ENCODE measurements at regions not wholly inside any gene's neighbourhood (a gene's known extent, or its start where the extent isn't known, plus 50 kb on each side); places are given as distances from the start of the nearest gene placed in this dataset.
A peak's percentile ranks its signal among the peaks of the same experiment; 100 is the strongest.

DNA sequence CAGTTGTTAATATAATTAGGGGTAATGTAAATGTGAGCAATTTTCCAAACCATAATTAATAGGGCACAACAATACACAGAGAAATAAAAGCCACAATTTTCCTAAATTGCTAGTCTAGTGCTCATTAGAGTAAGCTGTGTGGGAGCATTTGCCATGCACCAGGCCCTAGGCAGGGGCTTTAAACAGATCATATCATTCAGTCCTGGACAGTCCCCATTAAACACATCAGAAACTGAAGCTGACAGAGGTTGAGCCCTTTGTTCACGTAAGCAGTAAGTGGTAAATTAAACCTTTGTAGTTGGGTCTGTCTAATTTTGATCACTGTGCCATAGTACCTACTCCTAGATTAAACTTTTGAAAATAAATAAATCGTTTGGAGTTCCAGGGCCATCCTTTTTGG, 931.1 kb downstream of the C6orf118 start:
- H3K36me3 ChIP-seq: no peaks in the 10 kb centered on the region
- no peaks in the 10 kb centered on the region for H3K4me1 ChIP-seq
- no peaks in the 10 kb centered on the region for H3K27me3 ChIP-seq
- TF ChIP-seq, protein P1, sequence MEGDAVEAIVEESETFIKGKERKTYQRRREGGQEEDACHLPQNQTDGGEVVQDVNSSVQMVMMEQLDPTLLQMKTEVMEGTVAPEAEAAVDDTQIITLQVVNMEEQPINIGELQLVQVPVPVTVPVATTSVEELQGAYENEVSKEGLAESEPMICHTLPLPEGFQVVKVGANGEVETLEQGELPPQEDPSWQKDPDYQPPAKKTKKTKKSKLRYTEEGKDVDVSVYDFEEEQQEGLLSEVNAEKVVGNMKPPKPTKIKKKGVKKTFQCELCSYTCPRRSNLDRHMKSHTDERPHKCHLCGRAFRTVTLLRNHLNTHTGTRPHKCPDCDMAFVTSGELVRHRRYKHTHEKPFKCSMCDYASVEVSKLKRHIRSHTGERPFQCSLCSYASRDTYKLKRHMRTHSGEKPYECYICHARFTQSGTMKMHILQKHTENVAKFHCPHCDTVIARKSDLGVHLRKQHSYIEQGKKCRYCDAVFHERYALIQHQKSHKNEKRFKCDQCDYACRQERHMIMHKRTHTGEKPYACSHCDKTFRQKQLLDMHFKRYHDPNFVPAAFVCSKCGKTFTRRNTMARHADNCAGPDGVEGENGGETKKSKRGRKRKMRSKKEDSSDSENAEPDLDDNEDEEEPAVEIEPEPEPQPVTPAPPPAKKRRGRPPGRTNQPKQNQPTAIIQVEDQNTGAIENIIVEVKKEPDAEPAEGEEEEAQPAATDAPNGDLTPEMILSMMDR (IDR thresholded peaks at IDR 0.05; ENCODE audit: low read depth, low read length): no peak
- no peak overlapping the region for H3K4me3 ChIP-seq (ENCODE audit: low read depth, low read length)
- no peaks in the 10 kb centered on the region; the same call in 1 of the 2 replicates for H3K9me3 ChIP-seq
- DNase-seq: peak; percentile 10

DNA sequence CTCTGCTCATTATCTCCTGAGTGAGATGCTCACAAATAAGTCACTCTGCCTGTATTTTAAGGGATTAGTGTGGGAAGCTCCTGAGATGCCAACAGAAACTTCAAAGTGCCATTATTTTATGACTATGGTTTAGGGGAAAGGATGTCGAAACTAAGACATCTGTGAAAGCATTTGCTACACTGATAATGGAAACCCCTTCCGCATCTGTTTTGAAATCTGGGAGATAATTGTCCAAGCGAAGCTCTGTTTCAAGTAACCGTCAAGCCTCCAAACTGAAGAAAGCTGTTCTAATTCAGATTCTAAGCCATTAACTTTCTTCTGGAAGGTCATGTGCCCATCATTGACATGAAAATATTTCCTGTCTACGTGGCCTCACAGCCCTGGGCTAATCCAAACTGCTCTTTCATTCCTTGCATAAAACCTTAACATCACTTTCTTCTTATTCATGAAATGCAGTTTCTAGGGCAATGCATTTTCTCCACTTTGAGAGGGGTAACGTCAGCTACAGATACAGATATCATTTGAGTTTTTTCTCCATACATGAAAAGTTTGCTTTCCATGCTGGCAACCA, 932.0 kb downstream of the C6orf118 start:
- DNase-seq: no peak

DNA sequence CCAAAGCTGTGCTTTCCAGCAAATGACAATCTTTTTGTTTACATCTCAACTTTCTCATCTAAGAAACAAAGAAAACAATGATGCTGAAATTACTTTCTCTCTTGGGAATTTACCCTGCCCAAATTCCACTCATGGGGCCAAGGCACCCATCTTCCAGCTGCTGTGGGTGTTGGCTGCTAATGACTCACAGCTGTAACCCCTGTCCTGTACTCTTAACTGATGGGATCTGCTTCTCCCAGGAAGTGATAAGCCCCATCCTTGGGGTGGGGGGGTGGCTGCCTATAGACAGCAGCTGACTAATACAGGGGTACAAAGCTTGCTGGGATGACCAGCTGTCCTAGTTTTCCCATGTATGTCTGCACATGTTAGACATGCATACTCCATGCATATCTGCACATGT, 938.6 kb downstream of the C6orf118 start:
- Histone ChIP-seq H3K4me3 (ENCODE audit: low read depth, low read length) (no peak overlapping the region), H3K36me3 (no peaks in the 10 kb centered on the region), H3K9me3 (no peaks in the 10 kb centered on the region), H3K27me3 (no peaks in the 10 kb centered on the region), H3K4me1 (no peaks in the 10 kb centered on the region)
- no peak for DNase-seq
- TF ChIP-seq, protein P1 (IDR thresholded peaks at IDR 0.05; ENCODE audit: low read depth, low read length): no peak

More for the DNA sequence above, 932.0 kb downstream of the C6orf118 start:
- H3K27me3 ChIP-seq: no peaks in the 10 kb centered on the region
- H3K36me3 ChIP-seq: no peaks in the 10 kb centered on the region
- no peaks in the 10 kb centered on the region; the same call in 1 of the 2 replicates for H3K9me3 ChIP-seq
- TF ChIP-seq, protein P1 (IDR thresholded peaks at IDR 0.05; ENCODE audit: low read depth, low read length): no peak
- H3K4me1 ChIP-seq: no peaks in the 10 kb centered on the region
- no peak overlapping the region for H3K4me3 ChIP-seq (ENCODE audit: low read depth, low read length)

DNA sequence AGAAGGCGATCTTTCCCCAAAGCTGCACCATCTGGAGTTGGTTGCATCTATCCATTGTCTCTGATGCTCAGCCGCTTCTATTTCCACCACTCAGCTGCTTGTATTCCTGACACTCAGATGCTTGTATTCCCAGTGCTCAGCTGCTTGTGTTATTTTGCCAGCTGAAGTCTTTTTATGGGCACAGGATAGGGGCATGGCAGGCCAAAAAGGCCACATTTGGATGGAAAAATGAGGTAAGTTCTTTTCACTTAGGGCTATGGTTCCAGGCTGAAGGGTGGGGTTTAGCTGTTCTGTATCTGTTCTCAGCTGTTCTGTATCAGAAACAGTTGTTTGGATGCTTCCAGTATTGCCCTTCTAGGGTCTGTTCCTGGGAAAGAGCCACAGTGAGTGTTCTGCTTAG, 944.9 kb downstream of the QKI start:
- Histone ChIP-seq H3K9me3 (no peaks in the 10 kb centered on the region; the same call in 1 of the 2 replicates), H3K36me3 (no peaks in the 10 kb centered on the region), H3K4me3 (ENCODE audit: low read depth, low read length) (no peak overlapping the region), H3K4me1 (no peaks in the 10 kb centered on the region), H3K27me3 (no peaks in the 10 kb centered on the region)
- no peak for DNase-seq
- TF ChIP-seq, protein P1 (IDR thresholded peaks at IDR 0.05; ENCODE audit: low read depth, low read length): no peak

DNA sequence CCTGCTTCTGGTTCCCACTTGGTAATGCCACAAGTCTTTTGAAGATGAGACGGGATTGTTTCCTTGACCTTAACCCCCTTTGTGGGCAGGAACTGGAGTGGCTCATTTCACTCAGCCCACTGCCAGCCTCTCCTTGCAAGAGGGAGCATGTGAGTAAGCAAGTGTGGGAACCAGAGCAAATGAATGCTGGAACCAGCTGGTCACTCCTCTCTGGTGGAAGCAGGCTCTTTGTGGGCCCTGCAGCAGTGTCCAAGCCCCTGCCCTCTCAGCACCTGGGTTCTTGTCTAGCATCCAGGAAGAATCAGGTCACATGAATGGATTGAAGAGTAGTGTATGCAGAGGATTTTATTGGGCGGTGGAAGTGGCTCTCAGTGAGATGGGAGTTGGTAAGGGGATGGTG, 944.5 kb downstream of the QKI start:
- no peak for DNase-seq
- H3K9me3 ChIP-seq: no peaks in the 10 kb centered on the region; the same call in 1 of the 2 replicates
- H3K4me1 ChIP-seq: no peaks in the 10 kb centered on the region
- H3K4me3 ChIP-seq (ENCODE audit: low read depth, low read length): no peak overlapping the region
- no peaks in the 10 kb centered on the region for H3K27me3 ChIP-seq
- H3K36me3 ChIP-seq: no peaks in the 10 kb centered on the region
- TF ChIP-seq, protein P1 (IDR thresholded peaks at IDR 0.05; ENCODE audit: low read depth, low read length): no peak

DNA sequence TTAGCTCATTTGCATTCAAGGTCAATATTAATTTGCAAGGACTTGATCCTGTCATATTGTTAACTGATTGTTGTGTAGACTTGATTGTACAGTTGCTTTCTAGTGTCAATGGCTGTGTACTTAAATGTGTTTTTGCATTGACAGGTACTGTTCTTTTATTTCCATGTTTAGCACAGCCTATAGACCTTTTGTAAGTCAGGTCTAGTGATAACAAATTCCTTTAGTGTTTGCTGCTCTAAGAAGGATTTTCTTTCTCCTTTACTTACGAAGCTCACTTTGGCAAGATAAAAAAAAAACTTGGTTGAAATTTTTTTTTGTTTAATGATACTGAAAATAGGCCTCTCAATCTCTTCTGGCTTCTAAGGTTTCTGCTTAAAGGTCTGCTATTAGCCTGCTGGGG, 942.3 kb downstream of the QKI start:
- Histone ChIP-seq H3K27me3 (no peaks in the 10 kb centered on the region), H3K9me3 (no peaks in the 10 kb centered on the region; the same call in 1 of the 2 replicates), H3K4me1 (no peaks in the 10 kb centered on the region), H3K4me3 (ENCODE audit: low read depth, low read length) (no peak overlapping the region), H3K36me3 (no peaks in the 10 kb centered on the region)
- TF ChIP-seq, protein P1 (IDR thresholded peaks at IDR 0.05; ENCODE audit: low read depth, low read length): no peak
- DNase-seq: no peak
